Anterior cingulate cortex (tissue), 58 donors: ENCODE measurements at regions not wholly inside any gene's neighbourhood (a gene's known extent, or its start where the extent isn't known, plus 50 kb on each side); places are given as distances from the start of the nearest gene placed in this dataset.

ENCODE experiments used
- DNase-seq, 58 donors: peaks; one replicate each; lab custom pipeline; 2025; lab: John Stamatoyannopoulos, UW

DNA sequence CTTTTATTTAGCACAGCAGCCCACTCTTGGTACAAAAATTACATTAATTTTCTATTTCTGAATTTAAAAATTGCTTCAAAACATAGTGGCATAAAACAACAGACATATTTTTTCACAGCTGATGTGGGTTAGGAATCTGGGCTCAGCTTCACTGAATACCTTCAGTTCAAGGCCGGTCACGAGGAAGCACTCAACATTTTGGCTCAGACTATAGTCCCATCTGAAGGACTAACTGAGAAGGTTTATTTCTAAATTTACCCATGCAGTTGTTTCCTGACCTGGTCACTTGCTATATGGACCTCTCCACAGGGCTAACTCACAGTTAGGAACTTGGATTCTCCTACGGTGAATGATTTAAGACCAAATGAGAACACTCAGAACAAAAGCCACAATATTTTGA lies 1230.2 kb upstream of the ADGRL3 start:
- DNase-seq = no peak

DNA sequence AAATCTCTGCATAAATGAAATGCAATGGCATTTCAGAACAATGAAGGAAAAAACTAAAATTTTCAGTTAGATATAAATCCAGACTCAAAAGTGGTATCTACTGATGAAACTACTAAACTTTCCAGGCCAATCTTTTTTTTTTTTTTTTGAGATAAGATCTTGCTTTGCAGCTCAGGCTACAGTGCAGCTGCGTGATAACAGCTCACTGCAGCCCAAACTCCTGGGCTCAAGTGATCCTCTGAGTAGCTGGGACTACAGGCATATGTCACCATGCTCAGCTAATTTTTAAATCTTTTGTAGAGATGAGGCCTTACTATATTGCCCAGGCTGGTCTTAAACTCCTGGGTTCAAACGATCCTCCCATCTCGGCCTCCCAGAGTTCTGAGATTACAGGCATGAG lies 1228.2 kb upstream of the ADGRL3 start:
- no peak for DNase-seq

DNA sequence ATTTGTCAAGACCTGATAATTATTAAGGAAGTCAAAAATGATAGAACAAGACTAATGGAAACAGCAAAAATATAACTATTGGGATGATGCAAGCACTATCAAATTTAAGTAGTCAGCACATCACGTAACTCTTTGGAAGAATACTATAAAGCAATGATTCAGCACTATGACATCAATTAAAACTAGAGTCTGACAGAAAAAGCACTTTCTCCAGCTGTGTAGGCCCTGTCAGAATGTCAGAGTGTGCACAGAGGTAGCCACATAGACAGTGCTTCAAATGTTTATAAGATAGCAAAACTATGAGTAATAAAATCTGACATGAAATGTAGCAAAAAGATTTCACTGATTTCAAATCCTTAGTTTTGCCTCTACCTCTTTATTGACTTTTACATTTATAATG lies 1226.6 kb upstream of the ADGRL3 start:
- DNase-seq = no peak

DNA sequence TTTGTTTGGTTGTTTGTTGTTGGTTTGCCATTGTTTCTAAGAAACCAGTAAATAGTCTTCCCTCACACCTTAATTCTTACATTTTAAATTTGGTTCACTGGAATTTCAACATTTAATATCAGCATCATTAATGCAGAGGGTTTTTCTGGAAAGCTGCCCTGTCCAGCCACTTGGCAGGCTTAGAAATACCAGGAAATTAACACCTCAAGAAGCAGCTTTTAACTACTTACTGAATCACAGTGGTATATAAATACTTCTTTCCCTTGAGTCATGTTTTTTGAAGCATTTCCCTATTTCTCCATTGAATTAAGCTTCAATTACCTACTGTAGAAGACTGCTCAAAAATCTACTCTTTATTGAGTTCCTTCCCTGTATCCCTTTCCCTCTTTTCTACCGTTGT lies 1221.1 kb upstream of the ADGRL3 start:
- no peak for DNase-seq

DNA sequence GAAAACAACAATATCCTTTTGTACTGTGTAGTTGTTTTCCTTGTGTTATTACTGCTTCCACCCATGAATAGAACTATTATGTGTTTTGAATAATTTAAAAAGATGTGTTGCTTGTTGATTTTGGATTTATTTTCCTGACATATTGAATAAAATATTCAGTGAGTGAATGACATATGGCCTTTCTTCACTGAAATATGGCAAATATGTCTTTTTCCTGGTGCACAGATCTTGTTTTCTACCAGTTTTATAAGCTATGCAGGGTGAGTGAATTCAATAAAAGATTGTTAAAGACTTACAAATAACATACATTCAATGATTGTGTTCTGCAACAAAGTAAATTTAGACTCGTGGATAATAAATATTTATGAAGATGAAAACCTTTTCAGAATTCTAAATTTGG lies 1216.3 kb upstream of the ADGRL3 start:
- no peak for DNase-seq

DNA sequence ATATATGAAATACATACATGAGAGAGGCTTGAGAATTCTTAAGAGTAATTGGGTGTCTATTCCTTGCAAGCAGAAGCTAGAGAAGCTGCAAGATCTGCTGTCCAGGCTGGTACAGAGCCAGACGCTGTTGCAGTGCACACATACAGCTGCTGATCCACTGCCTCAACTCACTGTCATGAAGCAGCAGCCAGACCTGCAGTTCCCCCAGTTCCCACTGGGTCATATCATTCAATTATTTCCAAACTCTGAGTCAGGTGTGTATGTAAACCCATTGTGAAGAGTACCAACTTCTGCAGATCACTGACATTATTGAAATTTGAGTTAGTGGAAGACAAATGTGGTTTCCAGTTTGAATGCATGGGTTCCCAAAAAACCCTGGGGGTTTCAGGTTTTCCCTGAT lies 1212.8 kb upstream of the ADGRL3 start:
- no peak for DNase-seq

DNA sequence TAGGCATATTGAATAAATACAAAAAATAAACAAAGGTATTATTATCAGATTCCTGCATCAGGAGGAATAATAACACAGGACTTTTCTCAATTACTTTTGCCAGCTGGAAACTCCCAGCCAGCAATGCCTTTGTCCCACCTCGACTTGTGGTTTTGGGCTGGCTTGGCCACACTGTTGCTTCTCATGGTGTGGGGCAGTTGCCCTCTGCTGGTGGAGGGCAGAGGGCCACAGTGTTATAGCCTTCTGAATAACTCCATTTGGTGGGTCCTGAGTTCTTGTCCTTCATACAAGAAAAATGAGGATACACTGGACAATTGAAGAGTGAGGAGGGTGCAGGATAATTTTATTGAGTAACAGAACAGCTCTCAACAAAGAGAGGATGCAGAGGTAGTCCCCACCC lies 1206.0 kb upstream of the ADGRL3 start:
- no peak for DNase-seq

DNA sequence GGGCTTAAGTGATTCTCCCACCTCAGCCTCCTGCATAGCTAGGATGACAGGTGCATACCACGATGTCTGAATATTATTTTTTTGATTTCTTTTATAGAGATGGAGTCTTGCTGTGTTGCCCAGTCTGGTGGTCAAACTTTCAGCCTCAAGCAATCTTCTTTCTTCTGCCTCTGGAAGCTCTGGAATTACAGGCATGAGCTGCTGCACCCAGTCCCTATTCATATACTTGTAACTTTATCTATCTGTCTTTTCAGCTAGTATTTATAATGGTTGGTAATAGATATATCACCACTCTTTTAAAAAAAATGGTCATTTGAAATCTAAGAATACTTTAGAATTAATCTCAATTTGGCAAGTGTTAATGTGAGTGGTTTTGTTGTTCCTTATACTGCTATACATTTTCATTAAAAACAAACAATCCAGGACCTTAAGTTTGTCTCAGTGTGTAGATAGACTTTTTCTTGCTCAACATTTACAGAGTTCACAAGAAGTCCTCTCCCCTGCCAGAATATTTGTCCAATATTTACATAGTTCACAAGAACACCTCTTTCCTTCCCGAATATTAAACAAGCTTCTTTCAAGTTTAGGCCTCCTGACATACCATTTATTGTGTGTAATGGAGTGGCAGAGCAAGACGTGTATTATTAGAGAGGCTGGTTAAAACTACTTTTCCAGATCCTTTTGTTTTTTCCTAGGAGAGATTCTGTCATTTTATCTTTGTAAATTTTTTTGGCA lies 1197.4 kb upstream of the ADGRL3 start:
- no peak for DNase-seq

DNA sequence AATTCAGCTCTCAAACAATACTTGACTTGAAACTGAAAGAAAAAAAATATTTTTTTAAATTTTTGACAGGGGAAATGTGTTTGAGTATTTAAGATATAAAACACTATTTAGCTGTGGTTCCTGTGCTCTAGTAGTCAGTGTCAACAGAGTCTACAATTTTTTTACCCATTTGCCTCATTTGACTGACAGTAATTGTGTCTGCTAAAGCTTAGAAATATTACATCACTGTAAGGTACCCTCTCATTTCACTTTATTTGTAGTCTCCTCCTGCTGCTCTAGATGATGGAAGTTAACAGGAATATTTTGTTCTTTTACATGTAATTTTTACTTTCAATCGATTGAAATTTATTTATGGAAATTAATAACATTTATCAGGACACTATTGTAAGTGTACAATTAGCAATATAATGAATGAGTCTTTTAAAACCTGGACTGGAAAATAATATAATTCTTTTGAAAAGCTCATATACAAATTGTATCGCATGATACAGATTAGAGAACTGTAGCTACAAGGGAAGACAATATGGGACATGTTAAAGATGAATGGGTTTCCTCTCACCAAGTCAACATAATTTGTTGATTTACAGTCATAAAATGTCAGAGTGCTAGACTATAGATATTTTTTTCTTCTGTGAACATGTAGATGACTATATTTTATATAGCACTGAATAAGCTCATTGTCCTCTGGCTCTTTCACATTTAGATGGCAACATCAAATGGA lies 1186.5 kb upstream of the ADGRL3 start:
- no peak for DNase-seq

DNA sequence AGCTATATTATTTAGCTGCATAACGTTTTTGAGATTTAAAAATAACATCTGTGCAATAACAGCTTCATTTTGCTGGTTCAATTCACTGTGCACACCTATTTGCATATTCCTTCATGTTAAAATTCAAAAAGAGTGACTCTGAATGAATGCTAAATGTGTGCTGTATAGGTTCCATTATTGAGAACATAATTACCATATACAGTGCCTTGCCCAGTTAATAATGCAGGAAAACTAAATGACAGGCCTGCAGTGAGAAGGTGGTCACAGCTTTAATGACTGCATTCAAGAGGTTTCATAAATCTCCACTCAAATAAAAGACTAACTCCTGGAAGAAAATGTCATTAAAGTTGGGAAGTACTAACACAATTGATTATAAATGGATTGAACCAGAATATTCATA lies 1183.2 kb upstream of the ADGRL3 start:
- no peak for DNase-seq

DNA sequence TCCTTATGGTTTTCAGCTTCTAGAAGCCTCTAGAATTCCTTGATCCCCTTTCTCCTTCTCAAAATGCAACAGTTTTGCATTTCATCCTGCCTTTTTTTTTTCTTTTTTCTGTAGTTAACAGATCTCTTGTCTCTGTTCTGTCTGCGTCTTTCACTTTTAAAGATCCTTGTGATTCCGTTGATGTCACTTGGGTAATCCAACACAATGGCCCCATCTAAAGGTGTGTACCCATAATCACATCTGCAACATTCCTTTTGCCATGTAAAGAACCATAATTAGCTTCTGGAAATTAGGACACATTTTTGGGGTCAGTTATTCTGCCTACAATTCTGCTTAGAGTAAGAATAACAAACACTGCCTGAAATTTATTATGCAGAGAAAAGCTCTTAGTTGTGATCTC lies 1180.9 kb upstream of the ADGRL3 start:
- DNase-seq = no peak

DNA sequence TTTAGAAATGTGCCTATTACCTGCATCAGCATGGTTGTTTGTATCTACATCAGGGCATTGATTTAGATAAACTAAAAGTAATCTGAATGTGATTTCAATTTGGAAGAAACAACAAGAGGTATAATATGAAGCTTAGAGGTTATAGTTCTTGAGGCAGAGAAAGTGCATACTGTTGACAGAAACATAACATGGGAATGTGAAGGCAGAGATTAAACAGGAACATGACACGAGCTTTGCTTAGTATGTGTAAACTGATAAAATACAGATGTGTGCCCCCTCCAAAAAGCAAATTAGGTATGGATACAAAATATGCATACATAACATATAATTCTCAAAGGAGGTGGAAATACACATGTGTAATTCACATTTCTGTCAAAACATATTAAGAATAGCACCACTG lies 1180.2 kb upstream of the ADGRL3 start:
- DNase-seq = no peak

DNA sequence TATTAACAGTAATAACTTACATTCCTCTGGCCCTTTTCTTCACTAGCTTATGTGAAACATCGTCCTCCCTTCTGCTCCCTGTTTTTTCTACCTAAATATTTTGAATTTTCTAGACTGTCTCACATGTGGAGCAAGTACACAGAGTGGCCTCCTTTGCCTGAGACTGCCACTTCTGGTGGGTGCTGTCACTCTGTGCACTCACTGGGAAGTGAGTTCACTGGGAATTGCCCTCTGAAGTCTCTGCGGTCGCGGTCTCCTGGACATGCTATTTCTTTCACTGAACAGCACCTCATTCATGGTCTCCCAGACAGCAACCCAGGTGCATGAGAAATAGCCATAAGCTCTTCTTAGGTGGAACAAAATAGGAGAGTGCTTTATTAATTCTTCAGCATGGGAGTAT lies 1179.7 kb upstream of the ADGRL3 start:
- DNase-seq = no peak

DNA sequence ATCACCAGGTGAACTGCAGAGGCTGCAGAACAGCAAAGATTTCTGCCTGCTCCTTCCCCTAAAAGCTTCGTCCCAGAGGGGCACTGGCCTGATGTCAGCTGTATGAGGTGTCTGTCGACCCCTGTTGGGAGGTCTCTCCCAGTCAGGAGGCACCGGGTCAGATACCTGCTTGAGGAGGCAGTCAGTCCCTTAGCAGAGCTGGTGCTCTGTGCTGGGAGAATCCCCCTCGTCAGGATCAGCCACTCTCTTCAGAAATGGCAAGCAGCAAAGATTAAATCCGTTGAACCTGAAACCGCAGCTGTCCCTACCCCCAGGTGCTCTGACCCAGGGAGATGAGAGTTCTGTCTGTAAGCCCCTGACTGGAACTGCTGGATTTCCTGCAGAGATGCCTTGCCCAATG lies 1166.3 kb upstream of the ADGRL3 start:
- no peak for DNase-seq

DNA sequence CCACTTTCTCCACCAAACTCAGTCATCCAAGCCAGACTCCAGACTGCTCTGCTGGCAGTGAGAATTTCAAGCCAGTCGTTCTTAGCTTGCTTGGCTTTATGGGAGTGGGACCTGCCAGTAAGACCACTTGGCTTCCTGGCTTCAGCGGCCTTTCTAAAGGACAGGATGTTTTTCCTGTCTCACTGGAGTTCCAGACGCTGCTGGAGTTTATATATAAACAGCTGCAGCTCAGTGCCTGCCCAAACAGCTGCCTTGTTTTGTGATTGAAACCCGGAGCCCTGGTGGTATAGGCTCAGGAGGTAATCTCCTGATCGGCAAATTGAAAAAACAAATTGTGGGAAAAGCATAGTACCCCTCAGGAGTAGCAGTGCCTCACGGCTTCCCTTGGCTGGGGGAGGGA lies 1165.8 kb upstream of the ADGRL3 start:
- no peak for DNase-seq

DNA sequence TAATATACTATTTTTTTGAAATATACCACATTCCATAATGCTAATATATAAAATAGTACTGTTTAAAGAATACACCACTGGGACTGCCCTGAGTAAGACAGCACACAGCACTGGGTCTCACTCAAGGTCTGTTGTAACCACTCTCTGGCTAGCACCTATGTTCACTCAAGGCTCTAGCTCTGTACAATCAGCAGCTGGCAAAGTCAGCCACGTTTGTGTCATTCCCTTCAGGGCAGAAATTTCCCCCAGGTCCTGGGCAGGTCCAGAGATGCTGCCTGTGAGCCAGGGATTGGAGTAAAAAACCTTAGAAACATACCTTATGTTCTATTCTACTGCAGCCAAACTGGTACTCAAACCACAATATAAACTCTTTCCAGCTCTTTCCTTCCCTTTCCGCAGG lies 1160.2 kb upstream of the ADGRL3 start:
- no peak for DNase-seq

DNA sequence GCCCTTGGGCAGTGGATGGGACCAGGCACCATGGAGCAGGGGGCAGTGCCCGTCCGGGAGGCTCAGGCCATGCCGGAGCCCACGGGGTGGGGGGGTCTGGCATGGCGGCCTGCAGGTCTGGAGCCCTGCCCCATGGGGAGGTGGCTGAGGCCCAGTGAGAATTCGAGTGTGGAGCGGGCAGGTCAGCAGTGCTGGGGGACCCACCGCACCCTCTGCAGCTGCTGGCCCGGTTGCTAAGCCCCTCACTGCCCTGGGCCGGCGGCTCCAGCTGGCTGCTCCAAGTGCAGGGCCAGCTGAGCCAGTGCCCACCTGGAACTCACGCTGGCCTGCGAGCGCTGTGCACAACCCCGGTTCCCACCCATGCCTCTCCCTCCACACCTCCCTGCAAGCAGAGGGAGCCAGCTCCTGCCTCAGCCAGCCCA lies 1157.9 kb upstream of the ADGRL3 start:
- no peak for DNase-seq

DNA sequence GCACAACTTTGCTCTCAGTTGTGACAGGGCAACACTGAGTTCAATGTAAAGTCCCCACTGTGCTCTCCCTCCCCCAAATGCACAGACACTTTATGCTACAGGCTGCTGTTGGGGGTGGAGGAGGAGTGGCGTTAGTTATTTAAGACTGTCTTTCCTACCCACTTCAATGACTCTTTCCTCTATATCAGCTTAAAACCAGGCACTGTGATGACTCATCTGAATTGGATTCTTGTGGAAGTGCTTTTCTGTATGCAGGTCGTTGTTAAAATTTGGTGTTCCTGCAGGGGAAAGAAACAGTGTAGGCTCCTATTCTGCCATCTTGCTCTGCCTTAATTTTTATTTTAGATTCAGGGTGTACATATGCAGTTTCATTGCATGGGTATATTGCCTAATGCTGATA lies 1157.2 kb upstream of the ADGRL3 start:
- DNase-seq = no peak

DNA sequence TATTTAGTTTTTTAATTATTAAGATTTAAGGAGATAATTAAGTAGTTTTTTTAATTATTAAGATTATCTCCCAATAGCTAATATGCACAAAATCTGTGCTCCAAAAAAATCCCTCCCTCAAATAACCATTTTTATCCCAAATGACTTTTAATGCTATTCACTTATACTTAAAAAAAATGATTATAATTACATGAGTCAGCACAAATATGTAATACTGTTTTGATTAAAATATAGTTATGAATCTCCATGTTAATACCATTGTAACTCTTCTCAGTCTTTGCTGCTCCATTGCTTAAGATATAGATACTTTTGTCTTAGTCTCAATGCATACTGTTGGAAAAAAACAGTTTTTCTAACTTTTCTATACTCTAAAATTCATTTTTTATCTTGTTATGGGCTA lies 1121.1 kb upstream of the ADGRL3 start:
- DNase-seq = no peak

DNA sequence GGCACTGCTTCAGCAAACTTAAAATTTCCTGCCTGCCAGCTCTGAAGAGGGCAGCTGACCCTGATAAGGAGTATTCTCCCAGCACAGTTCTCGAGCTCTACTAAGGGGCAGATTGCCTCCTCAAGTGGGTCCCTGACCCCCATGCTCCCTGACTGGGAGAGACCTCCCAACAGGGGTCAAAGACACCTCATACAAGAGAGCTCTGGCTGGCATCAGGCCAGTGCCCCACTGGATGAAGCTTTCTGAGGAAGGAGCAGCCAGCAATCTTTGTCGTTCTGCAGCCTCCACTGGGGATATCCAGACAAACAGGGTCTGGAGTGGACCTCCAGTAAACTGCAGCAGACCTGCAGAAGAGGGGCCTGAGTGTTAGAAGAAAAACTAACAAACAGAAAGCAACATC lies 1118.3 kb upstream of the ADGRL3 start:
- no peak for DNase-seq

DNA sequence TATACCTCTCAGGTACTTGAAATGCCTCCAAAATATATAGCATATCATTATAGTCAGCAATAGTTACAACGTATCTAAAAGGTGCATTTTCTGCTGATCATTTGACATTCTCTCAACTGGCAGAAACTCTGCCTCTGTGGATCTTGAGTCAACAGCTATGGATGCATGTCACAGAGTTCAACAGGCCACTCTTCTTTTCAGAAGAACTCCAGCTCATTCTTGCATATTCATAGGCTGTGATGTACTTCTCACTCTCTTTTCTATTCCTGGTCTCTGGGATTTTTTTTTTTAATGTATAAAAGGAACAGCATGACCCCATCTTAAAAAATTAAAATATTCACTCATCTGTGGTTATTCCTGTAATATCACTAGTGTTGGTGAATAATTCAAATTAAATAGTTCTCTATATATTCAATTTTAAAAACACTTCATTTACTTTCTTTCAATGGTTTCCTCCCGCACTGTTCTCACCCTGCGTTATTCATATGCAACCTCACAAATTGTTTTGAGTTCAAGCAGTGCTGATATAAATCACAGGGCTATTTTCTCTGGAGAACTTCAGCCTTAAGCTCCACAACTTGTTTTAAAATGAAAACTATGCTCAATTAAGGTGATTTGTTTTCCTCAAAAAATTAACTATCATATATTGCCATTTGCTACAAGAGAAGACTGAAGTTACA lies 1111.2 kb upstream of the ADGRL3 start:
- DNase-seq = no peak
